GM10847 (cell line): ENCODE measurements at regions not wholly inside any gene's neighbourhood (a gene's known extent, or its start where the extent isn't known, plus 50 kb on each side); places are given as distances from the start of the nearest gene placed in this dataset.

ENCODE experiments used
- POLR2A ChIP-seq: IDR thresholded peaks from 2 replicates; pipeline ENCODE4 v1.6.1; 2011; ENCODE audit not compliant: insufficient read length; ENCODE audit errors: extremely low read depth

DNA sequence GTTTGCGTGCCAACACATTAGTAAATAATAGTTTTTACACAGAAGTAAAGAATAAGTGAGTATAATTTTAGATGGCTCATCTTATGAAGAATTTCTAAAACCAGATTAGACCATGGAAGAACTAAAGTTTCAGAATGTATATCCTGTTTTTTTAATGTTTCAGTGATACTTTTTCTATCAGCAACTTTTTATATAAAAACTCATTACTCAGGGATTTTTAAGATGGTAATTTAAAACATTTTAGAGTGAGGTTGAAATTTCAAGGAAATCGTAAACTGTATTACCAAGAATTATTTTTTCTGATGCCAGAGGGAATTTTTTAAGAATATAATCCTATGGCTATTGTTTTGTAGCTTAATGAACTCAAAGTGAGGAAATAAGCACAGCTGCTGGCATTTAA is 128.5 kb upstream of the FANCL start:
- TF ChIP-seq POLR2A: no peak

DNA sequence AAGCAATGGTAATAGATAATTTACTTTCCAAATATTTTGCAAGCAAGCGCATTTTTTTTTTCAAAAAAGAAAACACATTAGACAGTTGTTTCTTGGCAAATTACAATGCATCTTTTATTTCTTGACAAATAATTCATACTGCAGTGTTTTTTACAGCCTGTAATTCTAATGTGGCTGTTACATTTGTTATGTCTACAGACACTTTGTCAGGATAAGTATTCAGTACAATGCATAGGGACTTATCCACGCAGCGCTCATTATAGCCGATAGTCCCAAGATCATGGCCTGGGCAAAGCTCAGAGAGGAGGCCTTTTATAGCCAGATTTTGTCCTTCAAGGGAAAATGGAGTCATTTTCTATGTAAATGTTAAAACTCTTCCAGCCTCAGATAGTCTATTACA is 123.0 kb upstream of the FANCL start:
- no peak for TF ChIP-seq POLR2A

DNA sequence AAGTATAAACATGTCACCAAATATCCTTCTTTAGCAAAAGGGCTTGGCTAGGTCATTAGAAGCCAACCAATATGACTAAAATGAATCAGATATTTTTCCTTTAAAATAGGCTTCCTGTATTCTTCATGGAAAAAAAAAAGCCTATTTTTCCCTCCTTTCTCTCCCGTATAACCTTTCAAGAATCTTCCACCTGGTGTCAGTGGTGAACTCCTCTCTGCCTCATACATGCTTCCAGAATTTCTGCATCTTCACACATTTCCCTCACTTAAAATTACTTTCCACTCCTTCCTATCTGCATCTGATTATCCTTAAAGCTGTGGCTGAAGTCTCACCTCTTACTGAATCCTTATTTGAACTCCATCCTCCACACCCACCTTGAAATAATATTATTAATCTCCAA is 116.9 kb upstream of the FANCL start:
- TF ChIP-seq POLR2A: no peak

DNA sequence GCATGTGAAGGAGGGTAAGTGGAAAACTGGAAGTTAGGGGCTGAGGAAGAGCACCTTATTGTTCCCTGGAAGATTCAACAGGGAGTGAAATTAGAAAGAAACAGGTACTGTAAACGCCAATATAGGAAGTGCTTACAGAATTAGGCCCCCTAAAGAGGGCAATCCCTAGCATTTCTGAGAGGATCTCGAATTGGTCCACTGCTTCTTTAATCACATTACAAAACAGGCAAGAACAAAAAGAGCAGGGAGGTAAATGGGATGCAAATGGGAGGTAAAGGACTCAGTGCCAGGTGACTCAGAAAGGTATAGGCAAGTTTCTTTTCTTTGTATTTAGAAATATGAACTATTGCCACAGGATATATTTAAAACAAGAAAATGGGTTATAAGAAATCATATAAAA is 116.4 kb upstream of the FANCL start:
- TF ChIP-seq POLR2A: no peak

DNA sequence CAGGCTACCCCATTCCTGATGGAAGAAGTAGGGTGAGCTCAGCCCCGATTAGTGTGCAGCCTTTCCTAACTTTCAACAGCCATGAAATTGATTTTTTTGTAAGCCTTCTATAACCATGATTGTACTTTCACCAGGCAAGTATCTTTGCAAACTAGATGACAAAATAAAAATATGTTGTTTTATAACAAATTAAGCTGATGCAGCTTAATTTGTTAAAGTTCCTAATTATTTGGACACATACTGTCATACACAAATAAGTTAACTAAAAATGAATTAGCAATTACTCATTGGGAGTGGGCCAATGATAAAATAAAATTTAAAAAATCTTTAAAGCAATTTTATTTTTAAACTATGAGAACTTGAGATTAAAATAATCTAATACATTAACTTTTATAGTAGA is 113.1 kb upstream of the FANCL start:
- TF ChIP-seq POLR2A: no peak

DNA sequence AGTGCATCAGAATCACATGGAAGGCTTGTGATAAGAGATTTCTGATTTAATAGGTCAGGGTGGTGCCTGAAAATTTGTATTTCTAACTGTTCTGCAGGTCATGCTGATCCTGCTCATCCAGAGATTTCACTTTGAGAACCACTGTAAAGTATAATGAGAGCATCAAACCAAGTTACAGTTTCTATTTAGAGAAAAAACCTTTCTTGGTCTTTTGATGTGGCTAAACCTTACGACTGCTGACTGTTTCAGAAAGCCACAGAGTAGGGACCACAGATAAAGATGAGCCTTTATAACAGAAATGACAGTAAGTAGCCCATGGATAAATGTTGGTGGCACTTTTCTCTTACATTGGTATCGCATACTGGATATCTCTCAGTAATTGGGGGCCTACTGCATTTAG is 109.4 kb upstream of the FANCL start:
- no peak for TF ChIP-seq POLR2A

DNA sequence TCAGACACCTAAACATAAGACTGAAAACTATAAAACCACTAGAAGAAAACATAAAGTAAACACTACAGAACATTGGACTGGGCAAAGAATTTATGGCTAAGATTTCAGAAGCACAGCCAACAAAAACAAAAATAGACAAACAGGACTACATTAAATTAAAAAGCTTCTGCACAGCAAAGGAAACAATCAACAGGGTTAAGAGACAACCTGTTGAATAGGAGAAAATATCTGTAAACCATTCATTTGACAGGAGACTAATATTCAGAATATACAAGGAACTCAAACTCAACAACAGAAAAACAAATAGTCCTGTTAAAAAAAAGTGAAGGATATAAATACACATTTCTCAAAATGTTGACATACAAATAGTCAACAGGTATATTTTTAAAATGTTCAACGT is 106.7 kb upstream of the FANCL start:
- TF ChIP-seq POLR2A: no peak

DNA sequence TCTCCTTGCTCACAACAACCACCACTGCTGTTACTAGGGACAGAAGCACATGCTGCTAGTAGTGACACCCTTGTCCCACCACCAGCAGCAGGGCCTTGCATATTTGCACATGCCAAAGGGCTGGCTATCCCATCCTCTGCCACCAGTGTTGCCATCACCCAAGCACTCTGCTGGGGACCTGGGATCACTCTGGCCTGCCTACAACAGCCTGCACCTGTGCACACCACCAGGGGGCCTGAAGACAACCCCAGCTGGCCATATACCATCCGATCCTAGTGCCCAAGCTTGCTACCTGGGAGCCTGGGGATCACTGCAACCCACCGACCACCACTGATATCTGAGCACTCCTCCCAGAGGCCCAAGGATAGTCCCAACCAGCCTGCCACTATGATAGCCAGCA is 99.9 kb upstream of the FANCL start:
- TF ChIP-seq POLR2A: no peak

DNA sequence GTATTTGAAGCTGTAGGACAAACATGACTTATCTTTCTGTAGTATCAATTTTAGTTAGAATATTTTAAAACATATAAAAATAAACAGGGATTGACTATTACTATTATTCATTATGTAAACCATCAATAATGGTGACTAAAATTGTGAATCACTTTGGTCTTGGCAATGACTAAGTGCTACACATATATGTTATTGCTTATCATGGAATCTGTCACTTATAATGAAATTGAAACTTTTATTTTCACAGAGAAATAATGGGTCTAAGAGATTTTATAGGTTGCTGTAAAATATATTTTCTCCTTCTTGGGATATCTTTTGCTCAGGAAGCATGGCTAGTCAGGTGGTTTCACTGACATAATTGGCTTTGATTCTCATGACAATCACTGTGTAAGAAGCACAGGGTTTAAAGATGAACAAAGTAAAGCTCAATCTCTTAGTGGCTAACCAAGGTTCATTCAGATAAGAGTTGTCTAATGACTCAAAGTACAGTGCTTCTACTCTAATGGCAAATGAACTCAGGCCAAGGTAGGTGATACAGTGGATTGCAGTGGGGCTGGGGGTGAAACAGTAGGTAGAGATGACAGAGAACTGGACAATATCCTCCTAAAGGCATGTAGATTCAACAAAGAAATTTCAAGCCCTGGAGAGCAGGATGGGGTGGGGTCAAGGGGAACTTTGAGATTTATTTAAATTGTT is 98.6 kb upstream of the FANCL start:
- no peak for TF ChIP-seq POLR2A

DNA sequence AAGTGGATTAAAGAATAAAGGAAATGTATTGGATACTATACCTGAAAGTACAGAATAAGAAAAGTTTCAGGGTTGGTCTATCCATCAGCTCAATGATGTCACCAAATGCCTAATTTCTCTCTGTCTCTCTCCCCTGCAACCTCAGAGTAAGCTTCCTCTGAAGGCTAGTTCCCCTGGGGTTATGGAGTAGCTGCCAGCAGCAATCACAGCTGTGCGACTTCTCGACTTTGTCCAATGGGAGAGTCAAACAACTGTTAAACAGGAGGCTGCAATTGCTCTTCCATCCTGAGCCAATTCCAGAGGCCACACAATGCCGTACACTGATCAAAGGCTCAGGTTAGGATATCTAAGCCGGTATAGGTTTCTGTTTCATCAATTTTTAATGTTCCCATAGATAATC is 95.3 kb upstream of the FANCL start:
- TF ChIP-seq POLR2A: no peak

DNA sequence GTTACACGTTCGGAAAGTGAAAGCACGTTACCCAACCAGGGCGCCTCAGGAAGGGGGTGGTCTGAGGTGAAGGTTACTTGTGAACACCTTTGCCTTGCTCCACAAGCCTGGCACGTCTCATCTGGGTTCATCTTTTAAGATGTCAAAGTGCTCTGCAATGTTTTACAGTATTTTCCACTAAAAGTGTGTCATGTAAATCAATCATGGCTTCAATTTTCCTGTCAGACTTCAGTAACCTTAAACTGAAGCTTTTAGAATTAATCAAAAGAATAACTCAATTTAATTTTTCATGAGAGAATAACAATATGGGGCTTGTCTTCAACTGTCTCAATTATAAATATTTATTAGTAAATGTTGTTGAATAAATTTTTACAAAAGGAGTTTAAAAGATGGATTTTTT is 93.3 kb upstream of the FANCL start:
- TF ChIP-seq POLR2A: no peak

DNA sequence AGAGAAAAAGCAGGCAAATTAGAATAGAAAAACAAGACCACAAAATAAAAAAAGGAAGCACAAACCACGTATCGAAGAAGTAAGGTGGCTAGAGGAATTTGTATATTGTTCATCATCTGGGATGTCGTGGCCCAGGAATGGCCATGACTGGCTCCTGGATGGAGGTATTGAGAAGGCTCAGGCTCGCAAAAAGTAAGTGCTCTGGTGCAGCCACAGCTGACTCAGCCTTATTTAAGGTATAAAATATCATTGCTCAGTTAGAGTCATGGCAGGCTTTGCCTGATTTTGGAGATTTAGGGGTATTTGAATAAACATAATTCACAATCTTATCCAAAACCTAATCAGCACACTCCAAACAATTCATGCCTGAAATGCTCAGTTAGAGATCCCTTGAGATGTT is 78.4 kb upstream of the FANCL start:
- no peak for TF ChIP-seq POLR2A

DNA sequence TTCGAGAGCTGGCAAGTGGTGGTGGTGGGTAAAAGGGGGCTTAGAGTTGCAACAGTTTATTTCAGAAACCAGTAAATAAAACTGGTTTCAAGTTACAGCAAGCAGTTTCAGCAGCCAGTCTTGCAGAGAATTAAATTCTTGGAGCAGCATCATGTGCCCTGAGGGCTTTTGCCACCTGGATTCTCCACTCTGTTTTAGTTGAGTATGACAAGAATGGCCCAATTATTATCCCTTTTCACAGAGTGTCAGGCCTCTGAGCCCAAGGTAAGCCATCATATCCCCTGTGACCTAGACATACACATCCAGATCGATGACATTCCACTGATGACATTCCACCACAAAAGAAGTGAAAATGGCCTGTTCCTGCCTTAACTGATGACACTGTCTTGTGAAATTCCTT is 72.8 kb upstream of the FANCL start:
- TF ChIP-seq POLR2A: no peak

DNA sequence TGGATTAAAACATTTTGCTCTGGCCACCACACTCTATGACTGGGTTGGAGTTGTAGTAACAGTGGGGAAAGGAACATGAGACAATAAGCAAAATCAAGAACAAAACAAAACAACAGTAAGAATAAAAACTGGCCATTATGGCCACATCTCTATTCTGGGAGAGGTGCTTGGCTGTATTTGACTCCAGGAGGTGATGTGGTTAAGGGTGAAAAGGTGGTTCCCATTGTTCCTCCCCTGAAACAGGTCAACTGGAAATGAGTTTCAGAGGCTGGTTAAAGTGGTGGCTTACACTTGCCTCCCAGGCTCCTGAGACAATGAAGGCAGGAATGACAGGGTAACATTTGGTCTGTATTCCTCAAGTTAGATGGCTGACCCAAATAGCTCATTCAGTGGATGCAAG is 67.3 kb upstream of the FANCL start:
- no peak for TF ChIP-seq POLR2A

DNA sequence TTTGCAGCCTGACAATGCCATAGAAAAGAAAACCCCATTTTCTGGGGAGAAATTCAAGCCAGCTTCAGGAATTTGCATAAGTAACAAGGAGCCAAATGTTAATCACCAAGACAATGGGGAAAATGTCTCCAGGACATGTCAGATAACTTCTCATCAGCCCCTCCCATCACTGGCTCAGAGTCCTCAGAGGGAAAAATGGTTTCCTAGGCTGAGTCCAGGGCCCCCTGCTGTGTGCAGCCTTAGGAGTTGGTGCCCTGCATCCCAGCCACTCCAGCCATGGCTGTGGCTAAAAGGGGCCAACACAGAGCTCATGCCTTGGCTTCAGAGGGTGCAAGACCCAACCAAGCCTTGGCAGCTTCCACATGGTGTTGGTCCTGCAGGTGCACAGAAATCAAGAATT is 63.7 kb upstream of the FANCL start:
- TF ChIP-seq POLR2A: no peak

DNA sequence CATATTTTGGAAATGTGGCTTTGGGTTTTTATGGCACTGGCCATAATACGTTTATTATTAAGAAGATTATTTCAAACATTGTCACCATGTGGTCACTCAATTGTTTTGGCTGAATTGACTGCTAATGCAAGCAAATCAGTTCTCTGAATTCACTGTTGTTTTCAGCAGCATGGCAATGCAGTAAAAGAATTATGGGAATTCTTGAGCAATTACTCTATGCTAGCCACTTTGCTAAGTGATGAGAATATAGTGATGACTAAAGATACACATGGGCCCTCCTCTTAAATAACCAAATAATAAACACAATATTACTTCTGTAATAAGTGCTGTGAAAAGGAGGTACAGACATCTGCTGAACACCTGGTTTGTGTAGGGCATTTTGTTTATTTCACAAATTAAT is 58.0 kb upstream of the FANCL start:
- TF ChIP-seq POLR2A: no peak

DNA sequence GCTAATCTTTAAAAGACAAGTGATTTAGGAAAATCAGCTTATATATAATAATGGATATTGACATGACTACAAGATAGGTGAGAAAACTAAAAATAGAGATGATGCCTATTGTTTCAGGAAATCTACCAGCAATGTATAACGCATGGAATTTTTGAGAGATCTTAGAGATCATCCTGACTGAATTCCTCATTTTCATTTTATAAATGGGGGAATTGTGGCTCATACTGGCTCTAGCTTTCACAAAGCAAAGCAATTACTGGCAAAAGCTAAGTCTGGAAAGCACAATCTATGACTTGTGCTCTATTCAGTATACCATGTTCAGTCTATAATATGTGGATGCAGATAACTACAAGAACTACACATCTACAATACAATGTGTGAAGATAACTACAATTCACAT is 51.9 kb upstream of the FANCL start:
- no peak for TF ChIP-seq POLR2A
